ENCODE measurements at regions not wholly inside any gene's neighbourhood (a gene's known extent, or its start where the extent isn't known, plus 50 kb on each side); places are given as distances from the start of the nearest gene placed in this dataset.
"Not testable (repeated sequence)": the region's sequence is repeated elsewhere in the genome, so short reads cannot be mapped to it uniquely, and the experiment has no call there.

DNA sequence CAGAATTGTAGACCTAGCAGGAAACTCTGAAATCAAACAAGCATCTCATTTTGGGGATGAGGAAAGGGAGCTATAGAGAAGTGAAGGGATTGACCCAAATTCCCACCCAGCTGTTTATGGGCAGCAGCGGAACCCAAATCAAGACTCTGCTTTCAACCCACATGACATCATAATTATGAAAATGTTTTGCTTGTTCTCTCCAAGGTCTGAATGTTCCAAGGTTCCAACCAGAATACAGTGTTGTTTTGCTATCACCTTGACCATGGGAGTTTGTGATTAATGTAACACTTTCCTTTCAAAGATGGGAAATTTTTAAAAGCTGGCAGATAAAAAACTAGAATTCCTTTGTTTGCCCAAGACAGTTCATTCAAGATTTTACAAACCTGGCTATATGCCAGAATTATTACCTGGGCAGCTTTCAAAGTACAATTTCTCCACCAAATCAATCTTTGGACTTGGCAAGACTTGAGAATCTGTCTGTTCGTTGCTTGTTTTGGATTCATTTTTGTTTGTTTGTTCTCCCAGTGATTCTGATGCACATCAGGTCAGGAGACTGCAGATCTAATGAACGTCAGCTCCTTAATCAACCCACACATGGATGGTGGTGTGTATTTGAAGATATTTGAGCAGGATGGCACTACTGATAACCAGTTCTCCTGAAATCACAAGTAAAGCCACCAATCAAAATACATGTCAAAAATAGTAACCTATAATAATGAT, 322.7 kb downstream of the FOXO1 start:
- ATAC-seq: no peak
- intact Hi-C loops (cut with micrococcal nuclease): no loop called here

DNA sequence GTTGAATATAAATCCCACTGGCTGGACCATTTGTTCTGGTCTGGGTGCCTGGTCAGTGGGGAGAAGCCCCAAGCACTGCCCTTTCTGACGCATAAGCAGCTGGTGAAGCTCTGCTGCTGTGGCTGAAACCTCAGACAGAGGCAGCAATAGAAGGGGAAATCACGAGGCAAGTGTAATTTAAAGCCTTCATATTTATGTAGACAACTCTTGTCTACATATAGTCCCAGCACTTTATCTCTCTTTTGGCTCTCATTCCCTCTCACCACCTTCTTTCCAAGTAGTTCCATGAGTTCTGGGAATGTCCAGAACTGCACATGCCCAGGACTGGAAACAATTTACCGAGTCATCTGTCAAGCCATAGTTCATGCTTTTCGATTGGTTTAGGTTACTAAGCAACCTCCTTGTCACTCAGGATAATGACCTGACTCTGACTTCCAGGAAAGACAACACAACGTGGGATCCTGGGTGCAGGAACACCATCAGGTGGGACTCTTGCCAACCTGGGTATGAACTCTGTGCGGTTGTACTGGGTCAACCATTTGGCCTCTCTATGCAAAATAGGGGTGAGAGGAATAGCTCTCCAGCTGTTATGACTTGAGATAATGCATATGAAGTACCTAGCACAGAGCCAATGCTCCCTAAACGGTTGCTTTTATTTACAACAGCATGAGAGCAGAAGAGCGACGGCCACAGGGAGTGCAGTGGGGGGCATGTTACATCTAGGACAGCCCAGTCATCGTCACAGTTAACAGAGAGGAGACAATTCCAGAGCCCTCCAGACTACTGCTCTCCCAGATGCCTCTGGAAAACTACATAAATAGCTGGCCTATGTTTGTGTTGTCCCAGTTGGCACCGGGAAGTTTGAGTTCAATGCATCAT, 321.9 kb downstream of the FOXO1 start:
- no peak for DNase-seq
- intact Hi-C loops (cut with micrococcal nuclease): no loop called here
- ATAC-seq: peak; percentile 80

More for the DNA sequence above, 322.7 kb downstream of the FOXO1 start:
- DNase-seq: no peak

DNA sequence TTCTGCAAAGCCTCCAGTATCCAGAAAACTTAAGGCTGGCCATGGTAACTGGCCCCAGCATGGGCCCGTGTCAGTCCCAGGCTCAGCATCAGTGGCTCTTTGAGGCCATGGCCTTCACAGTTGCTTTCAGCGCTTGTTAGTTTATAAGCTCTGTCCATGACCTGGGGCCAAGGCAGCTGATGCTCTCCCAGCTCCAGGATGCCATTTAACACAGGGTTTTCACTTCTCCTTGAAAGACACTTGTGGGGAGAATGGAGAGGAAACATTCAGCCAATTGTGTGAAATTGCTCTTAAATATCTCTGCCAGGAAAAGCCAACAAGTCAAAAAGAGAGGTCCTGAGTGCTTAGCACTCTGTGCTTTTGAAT, 321.3 kb downstream of the FOXO1 start:
- DNase-seq (no peak), ATAC-seq (no peak)
- intact Hi-C loops (cut with micrococcal nuclease): no loop called here

DNA sequence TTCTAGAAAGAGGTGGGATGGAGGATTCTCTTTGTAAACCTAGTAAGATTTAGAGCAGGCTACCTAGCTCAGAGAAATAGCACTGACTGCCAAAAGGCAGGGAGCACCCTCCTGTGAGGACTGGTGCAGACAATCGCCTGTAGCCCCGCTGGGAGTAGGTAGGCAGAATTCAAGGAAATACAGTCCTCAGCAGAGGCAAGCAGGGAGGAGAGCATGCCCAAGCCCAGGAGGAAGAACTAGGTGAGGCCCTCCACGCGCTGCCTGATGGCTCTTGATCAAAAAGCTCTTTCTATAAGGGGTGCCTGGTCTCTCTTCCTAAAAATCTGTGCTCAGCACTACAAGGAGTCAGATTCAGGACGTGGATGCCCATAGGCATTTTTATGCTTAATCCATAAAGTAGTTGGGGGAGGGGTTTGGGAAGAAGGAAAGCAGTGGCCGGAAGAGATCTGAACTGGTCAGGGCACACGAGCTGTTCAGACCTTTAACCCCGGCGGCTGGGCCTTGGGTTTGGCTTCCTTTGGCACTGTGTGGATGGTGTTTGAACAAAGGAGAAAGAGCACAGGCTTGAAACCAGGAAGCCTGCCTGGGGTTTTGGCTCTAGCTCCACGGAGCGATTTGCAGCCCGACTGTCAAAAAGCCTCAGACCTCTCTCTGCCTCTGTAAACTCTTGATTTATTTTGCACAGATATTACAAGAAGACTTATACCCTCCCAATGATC, 320.6 kb downstream of the FOXO1 start:
- intact Hi-C loops (cut with micrococcal nuclease): no loop called here
- DNase-seq (no peak), ATAC-seq (peak; percentile 19)

DNA sequence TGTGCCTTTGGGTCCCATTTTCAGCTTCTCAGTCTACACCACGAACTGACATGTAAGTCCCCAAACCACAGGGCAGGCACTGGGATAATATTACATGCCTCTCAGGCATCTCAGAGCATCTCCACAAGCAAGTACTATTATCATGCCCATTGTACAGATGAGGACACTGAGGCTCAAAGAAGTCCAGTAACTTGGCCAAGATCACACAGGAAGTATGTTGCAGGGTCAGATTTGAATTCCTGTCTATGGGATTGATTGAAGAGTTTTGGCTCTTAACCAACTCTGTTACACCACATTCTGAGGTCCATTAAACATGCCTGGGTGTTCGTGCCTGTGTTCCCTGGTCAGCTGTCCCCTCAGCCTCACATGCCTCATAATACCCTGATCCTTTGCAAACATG, 319.8 kb downstream of the FOXO1 start:
- DNase-seq (no peak), ATAC-seq (no peak)
- intact Hi-C loops (cut with micrococcal nuclease): no loop called here

DNA sequence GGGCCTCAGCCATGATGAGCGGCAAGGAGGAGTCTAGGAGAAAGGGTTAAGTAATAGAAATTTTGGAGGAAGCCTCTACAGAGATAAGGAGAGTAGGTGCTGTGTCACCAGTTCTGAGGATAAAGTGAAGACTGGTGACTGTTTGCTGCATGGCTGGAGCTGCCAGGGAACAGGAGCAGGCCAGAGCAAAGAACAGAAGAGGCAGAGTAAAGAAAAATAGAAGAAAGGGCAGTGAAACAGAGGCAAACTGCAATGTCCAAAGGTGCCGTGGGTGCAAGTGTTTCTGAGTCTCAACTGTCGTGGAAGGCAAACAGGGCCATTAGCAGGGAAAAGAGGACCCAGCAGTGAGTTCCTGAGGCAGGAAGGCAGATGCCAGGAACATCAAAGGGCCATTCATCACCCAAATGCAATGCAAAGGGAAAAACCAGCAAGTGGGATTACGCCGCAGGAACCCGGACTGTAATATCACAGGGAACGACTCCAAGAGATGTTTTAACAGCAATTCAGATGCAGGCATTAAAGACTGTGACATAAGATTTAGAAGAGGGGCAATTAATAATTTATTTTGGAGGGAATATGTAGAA, 318.3 kb downstream of the FOXO1 start:
- intact Hi-C loops (cut with micrococcal nuclease): no loop called here
- ATAC-seq (no peak), DNase-seq (no peak)

DNA sequence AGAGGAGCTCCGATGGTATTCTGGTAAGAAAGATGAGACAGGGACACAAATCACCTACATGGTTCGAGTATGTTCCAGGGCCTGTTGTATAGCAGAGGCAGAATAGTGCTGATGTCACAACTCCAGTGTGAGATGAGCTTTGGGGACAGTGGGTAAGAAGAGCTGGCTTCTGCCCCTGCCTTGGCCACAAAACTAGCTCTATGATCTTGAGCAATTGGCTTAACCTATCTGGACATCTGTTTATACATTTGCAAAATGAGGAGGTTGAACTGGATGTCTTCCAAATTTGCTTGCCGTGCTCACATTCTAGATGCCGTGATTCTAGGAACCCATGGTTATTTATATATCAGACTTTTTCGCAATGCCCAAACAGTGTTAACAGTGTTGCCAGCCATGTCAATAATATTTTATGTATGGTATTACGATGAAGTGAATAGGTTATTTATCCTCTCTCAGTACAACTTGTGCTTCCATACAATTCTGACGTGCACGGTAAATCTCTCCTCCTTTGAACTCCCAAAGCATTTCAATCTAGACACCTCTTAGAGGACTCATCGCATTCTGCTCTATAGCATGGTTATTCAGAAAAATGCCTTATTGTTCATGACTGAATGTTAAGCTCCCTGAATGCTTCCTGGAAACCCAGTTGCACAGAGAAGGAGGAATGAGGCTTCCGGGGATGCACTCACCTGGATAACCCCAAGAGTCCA, 316.0 kb downstream of the FOXO1 start:
- intact Hi-C loops (cut with micrococcal nuclease): no loop called here
- no peak for ATAC-seq
- DNase-seq: no peak

DNA sequence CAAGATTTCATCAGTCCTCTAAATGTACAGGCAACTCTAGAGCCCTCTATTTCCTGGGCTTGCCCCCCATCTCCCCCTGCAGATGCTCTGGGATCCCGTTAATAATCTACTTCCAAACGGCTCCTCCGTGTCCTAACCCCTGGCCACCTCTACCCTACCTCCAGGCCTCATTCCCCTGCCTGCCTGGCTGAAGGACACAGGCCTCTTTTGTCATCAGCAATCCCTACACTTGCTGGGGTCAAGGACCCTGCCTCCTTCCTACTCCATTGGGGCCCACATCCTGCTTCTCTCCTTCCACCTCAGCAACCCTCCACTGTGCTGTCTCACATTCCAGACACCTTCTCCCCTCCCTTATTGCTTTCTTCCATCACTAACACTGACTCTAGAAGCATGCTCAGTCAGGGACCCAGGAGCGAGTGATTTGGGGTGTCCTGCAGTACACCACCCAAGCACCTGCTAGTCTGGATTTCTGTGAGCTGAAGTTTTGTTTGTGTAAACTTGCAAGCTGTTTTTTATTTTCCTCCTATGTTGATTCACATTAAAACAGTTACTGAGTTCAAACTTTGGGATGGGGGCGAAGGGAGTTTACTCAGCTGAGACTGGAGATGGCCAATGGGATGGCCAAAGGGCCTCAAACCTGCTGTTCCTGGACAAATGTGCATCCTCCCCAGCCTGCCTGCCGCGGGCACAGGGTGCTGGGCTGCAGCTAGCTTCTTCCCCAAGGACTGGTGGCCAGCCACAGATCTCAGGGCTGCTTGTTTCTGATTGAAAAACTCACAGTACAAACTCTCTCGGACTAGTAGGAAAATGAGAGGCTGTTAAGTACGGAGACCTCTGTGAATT, 314.7 kb downstream of the FOXO1 start:
- intact Hi-C loops (cut with micrococcal nuclease): no loop called here
- ATAC-seq: no peak
- no peak for DNase-seq

DNA sequence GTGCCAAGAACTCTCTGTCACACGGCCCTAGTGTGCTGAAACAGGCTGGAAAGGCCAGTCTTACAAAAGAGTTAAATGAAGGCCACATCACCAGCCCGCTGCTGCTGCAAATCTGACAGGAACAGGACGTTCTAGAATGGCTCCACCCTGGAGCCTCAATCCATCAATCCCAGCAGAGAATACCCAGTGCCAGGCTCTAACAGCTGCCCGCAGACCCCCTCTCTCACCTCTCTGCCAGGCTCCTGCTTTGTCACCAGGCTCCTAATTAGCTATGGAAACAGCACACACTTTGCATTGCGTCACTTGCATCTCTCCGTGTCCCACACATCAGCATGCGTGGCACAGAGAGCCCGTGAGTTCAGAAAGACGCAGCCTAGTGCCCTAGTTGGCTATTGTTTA, 314.1 kb downstream of the FOXO1 start:
- peak; percentile 57 for DNase-seq
- intact Hi-C loops (cut with micrococcal nuclease): no loop called here
- ATAC-seq: peak; percentile 89

DNA sequence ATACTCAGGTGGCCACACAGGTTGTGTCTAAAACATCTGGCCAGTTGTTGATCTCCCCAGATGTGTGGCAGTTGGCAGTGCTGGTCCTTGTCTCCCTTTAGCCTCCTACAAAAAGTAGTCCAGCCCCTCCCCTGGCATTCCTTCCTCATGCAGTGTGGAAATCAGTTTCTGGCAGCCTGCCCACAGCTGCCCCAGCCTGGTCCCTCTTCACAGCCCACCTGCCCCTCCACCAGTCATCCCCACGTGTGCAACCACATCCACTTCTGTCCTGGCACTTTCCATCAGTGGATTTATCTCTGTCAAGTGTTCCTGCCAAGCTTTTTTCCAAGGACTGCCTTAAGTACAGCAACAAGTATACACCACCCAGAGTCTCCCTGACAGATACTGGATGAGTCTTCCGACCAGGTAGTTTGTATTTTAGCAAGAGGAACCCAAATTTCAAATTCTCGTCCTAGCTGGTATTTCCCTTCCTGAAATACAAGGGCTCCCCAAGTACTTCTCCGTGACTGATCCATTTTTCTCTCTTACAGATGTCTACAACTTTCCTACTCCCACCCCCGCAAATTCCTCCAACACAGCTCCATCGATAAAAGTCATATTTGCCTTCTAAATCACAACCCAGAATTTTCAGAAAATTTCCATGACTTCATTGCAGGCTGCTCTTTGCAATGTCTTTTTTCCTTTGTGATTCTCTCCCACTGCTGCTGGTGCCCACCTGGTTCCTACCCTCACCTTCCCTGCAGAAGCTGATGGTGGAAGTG, 313.5 kb downstream of the FOXO1 start:
- intact Hi-C loops (cut with micrococcal nuclease): no loop called here
- DNase-seq (peak; percentile 40), ATAC-seq (peak; percentile 78)

DNA sequence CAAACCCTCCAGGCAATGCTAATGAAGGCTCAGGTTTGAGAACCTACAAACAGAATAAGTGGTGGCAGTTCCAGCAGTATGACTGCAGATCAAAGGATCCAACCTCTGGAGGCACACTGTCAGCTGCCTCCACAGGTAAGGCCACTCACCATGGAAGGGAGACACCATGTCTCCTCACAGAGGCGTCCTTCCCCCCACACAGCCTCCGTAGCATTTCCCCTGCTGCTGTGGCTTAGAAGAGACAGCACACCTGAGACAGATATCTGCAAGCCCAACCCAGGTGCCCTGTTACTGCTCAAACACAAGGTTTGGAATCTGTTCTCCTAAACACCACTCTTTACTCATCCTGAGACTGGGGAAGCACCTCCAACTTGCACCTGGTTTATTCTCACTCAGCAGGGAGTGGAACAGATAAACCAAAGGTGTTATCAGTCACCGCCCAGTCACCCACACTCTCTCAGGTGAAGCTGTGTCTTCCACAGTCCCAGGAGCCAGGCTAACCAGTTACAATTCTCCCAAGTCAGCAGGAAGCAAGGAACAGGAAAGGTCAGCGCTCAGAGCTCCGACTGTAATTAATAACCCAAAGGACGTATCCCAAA, 311.2 kb downstream of the FOXO1 start:
- DNase-seq (no peak), ATAC-seq (no peak)
- intact Hi-C loops (cut with micrococcal nuclease): no loop called here

DNA sequence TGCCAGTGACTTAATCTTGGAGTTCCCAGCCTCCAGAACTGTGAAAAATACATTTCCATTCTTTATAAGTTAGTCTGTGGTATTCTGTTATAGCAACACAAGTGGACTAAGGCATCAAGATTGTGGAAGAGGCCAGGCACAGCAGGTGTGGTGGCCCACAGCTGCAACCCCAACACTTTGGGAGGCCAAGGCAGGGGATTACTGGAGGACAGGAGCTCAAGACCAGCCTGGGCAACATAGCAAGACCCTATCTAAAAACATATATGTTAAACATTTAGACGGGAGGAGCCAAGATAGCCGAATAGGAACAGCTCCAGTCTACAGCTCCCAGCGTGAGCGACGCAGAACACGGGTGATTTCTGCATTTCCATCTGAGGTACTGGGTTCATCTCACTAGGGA, 310.4 kb downstream of the FOXO1 start:
- DNase-seq: no peak
- ATAC-seq: no peak

DNA sequence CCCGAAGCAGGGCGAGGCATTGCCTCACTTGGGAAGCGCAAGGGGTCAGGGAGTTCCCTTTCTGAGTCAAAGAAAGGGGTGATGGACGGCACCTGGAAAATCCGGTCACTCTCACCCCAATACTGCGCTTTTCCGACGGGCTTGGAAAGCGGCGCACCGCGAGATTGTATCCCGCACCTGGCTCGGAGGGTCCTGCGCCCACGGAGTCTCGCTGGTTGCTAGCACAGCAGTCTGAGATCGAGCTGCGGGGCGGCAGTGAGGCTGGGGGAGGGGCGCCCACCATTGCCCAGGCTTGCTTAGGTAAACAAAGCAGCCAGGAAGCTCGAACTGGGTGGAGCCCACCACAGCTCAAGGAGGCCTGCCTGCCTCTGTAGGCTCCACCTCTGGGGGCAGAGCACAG, 310.0 kb downstream of the FOXO1 start:
- intact Hi-C loops (cut with micrococcal nuclease); ATAC-seq; DNase-seq: not testable (repeated sequence)

More for the DNA sequence above, 310.4 kb downstream of the FOXO1 start:
- intact Hi-C loops (cut with micrococcal nuclease): no loop called here

DNA sequence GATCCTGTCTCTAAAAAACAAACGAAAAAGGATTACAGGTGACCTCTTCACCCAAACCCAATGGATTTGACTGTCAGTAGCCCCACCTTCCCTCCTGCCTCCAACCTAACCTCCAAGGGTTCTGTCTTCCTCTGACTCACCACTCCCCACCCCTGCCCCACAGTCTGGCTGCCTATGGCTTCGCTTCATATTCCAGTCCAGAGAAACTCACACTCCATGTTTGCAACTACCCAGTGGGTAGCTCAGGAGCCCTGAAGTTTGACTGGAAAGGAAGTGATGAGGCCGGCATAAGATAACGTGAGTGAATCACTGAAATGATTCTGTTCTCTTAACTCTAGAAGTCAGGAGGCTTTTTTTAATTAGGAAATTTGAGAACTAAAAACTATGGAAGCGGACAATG, 303.9 kb downstream of the FOXO1 start:
- ATAC-seq (no peak), DNase-seq (no peak)
- intact Hi-C loops (cut with micrococcal nuclease): no loop called here

DNA sequence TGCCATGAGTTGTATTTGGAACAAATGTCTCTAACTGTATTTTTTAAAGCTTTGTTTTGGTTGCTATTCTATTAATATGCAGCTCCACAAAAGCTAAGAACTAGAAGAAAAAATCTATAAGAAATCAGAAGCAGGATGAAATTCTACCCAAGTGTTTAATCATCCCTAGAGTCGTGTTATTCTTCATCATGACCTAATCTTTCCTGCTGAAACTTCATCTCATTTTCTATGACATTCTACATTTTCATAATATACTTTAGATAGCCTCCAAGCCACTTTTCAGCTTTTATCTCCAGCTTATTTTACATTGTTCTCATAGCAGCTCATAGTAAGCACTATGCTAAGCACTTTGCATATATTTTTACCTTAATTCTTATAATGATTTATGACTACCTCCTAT, 302.8 kb downstream of the FOXO1 start:
- intact Hi-C loops (cut with micrococcal nuclease): no loop called here
- DNase-seq (no peak), ATAC-seq (no peak)

DNA sequence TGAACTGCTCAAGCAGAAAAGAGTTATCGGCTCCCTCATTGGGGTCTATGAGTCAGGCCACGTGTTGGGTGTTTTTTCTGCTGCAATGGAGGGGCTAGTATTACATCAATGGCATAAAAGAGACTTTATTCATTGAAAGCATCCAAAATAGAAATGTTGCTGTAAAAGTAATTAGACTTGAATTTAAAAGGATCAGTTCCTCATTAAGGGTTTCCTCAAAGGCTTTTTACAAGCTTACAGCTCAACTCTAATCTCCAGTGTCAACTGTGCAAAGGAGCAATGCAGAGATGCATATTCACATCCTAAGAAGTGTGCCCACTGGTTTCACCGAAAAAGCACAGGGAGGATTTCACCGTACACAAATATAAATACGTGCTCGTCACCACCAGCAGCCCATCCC, 300.3 kb downstream of the FOXO1 start:
- intact Hi-C loops (cut with micrococcal nuclease): no loop called here
- DNase-seq (no peak), ATAC-seq (no peak)
